DND-41 (cell line): ENCODE measurements at regions not wholly inside any gene's neighbourhood (a gene's known extent, or its start where the extent isn't known, plus 50 kb on each side); places are given as distances from the start of the nearest gene placed in this dataset.

Experiments used
- ATAC-seq: fragments of 200-7000 bp; cut with Tn5 transposase; 3 replicates; pipeline ENCODE4 v1.9.1; 2021; ENCODE audit warnings: low read depth; ENCODE audit not compliant: insufficient read depth
- DNase-seq: peaks from one replicate; pipeline ENCODE4 v3.0.0-alpha.2; 2020
- H2AFZ ChIP-seq: 2 replicates; pipeline ENCODE4 v1.6.0; 2012; ENCODE audit warnings: low read depth, low read length
- H3K27ac ChIP-seq: 2 replicates; pipeline ENCODE4 v1.5.1; 2012; ENCODE audit warnings: low read length, inconsistent platforms
- H3K27me3 ChIP-seq: fragments of 200-600 bp; sonication (generic); 2 replicates; pipeline ENCODE4 v1.6.0; 2012; ENCODE audit warnings: low read length, mild to moderate bottlenecking, inconsistent platforms; ENCODE audit not compliant: insufficient read depth, poor library complexity
- H3K36me3 ChIP-seq: 2 replicates; pipeline ENCODE4 v1.5.1; 2012; ENCODE audit warnings: low read length, inconsistent platforms; ENCODE audit not compliant: insufficient read depth
- H3K4me1 ChIP-seq: 2 replicates; pipeline ENCODE4 v1.5.1; 2012; ENCODE audit warnings: mild to moderate bottlenecking, low read length; ENCODE audit not compliant: insufficient read depth
- H3K4me2 ChIP-seq: 2 replicates; pipeline ENCODE4 v1.6.0; 2012; ENCODE audit warnings: mild to moderate bottlenecking, moderate library complexity, low read length, inconsistent platforms; ENCODE audit not compliant: insufficient read depth
- H3K4me3 ChIP-seq, 2 experiments: fragments of 200-600 bp in 1 of 2; shearing (Covaris generic) in 1 of 2; 2 replicates each; pipeline ENCODE4 v1.5.1; 2012 to 2016; ENCODE audit warnings: inconsistent platforms in 2 of 2, low read length in 2 of 2, mild to moderate bottlenecking in 2 of 2, low read depth in 1 of 2, moderate library complexity in 1 of 2
- H3K79me2 ChIP-seq: 2 replicates; pipeline ENCODE4 v1.6.0; 2012; ENCODE audit warnings: low read length, inconsistent platforms; ENCODE audit not compliant: insufficient read depth
- H3K9ac ChIP-seq: 2 replicates; pipeline ENCODE4 v1.6.0; 2012; ENCODE audit warnings: low read depth, mild to moderate bottlenecking, inconsistent platforms, low read length, moderate library complexity
- H3K9me3 ChIP-seq: 2 replicates; pipeline ENCODE4 v1.5.1; 2012; ENCODE audit warnings: low read length, moderate library complexity, mild to moderate bottlenecking, inconsistent platforms; ENCODE audit not compliant: insufficient read depth, severe bottlenecking
- H4K20me1 ChIP-seq: 2 replicates; pipeline ENCODE4 v1.6.0; 2012; ENCODE audit warnings: low read length; ENCODE audit not compliant: insufficient read depth
- CTCF ChIP-seq: IDR thresholded peaks from 2 replicates; pipeline ENCODE4 v1.5.1; 2012; ENCODE audit warnings: borderline replicate concordance, low read length, moderate library complexity, mild to moderate bottlenecking; ENCODE audit not compliant: poor library complexity, severe bottlenecking; ENCODE audit errors: extremely low read depth
- EZH2 ChIP-seq: IDR thresholded peaks from 3 replicates; pipeline ENCODE4 v1.6.1; 2012; ENCODE audit warnings: borderline replicate concordance, low read depth, mild to moderate bottlenecking, moderate library complexity, low read length, inconsistent platforms; ENCODE audit not compliant: severe bottlenecking

- no peaks in the 10 kb centered on the region for H3K9me3 ChIP-seq
- no peaks in the 10 kb centered on the region for H3K79me2 ChIP-seq
- H3K4me2 ChIP-seq: no peak overlapping the region
- no peaks in the 10 kb centered on the region for H3K36me3 ChIP-seq
- DNase-seq: no peak
- H2AFZ ChIP-seq: no peak overlapping the region
- no peak overlapping the region for H3K4me3 ChIP-seq
- H3K9ac ChIP-seq: no peak overlapping the region
- ATAC-seq: no peak
- no peaks in the 10 kb centered on the region for H3K27me3 ChIP-seq
- H3K27ac ChIP-seq: no peak overlapping the region
- H4K20me1 ChIP-seq: no peaks in the 10 kb centered on the region
- no peaks in the 10 kb centered on the region for H3K4me1 ChIP-seq
- TF ChIP-seq EZH2 (no peak), CTCF (no peak)
Measured at GRCh38 chr6:82576284-82576683, 212.7 kb downstream of the TPBG start.

GRCh38 chr6:82584194-82584695 lies 220.6 kb downstream of the TPBG start:
- H2AFZ ChIP-seq: no peak overlapping the region
- H3K4me3 ChIP-seq: no peak overlapping the region

GRCh38 chr6:82584856-82585255 lies 221.2 kb downstream of the TPBG start:
- Histone ChIP-seq H3K9me3 (no peaks in the 10 kb centered on the region), H3K36me3 (no peaks in the 10 kb centered on the region), H4K20me1 (no peaks in the 10 kb centered on the region), H3K9ac (no peak overlapping the region), H3K4me3 (no peak overlapping the region), H2AFZ (no peak overlapping the region), H3K79me2 (no peaks in the 10 kb centered on the region), H3K4me2 (no peak overlapping the region), H3K27ac (no peak overlapping the region), H3K4me1 (no peaks in the 10 kb centered on the region), H3K27me3 (peaks cover 2% of the 10 kb centered on the region)
- TF ChIP-seq EZH2 (no peak), CTCF (no peak)
- DNase-seq: no peak
- ATAC-seq: no peak

More at GRCh38 chr6:82584194-82584695, 220.6 kb downstream of the TPBG start:
- Histone ChIP-seq H4K20me1 (no peaks in the 10 kb centered on the region), H3K36me3 (no peaks in the 10 kb centered on the region), H3K27me3 (peaks cover 2% of the 10 kb centered on the region), H3K4me2 (no peak overlapping the region), H3K4me1 (no peaks in the 10 kb centered on the region), H3K27ac (no peak overlapping the region), H3K79me2 (no peaks in the 10 kb centered on the region), H3K9ac (no peak overlapping the region), H3K9me3 (no peaks in the 10 kb centered on the region)
- DNase-seq: no peak
- ATAC-seq: no peak
- no peak for TF ChIP-seq EZH2
- TF ChIP-seq CTCF: no peak

- H3K79me2 ChIP-seq: no peaks in the 10 kb centered on the region
- ATAC-seq: no peak
- H3K4me2 ChIP-seq: no peak overlapping the region
- H2AFZ ChIP-seq: no peak overlapping the region
- no peaks in the 10 kb centered on the region for H3K9me3 ChIP-seq
- H3K4me1 ChIP-seq: no peaks in the 10 kb centered on the region
- no peak for DNase-seq
- H3K27me3 ChIP-seq: no peaks in the 10 kb centered on the region
- TF ChIP-seq EZH2 (no peak), CTCF (no peak)
- H3K27ac ChIP-seq: no peak overlapping the region
- no peaks in the 10 kb centered on the region for H4K20me1 ChIP-seq
- no peak overlapping the region for H3K9ac ChIP-seq
- H3K36me3 ChIP-seq: no peaks in the 10 kb centered on the region
- no peak overlapping the region for H3K4me3 ChIP-seq
Measured at GRCh38 chr6:82588020-82588419, 224.4 kb downstream of the TPBG start.
